Stimulated activated CD4-positive, alpha-beta T cell treated with anti-CD3 and anti-CD28 coated beads, Interleukin-2, amount 100 ng/mL, for 48 hours (primary cell): ENCODE measurements at regions not wholly inside any gene's neighbourhood (a gene's known extent, or its start where the extent isn't known, plus 50 kb on each side); places are given as distances from the start of the nearest gene placed in this dataset.

Experiments
- DNase-seq, 2 donors: peaks; one replicate each; pipeline ENCODE4 v3.0.0-alpha.2; 2020

GRCh38 chr5:119792161-119792799 lies 162.9 kb downstream of the FAM170A start:
- DNase-seq: no peak

- DNase-seq: no peak
These were observed 166.4 kb downstream of the FAM170A start for GRCh38 chr5:119795768-119796167.

GRCh38 chr5:119801570-119801969 lies 172.2 kb downstream of the FAM170A start:
- no peak for DNase-seq

GRCh38 chr5:119808024-119808423 lies 178.7 kb downstream of the FAM170A start:
- DNase-seq: no peak

DNA sequence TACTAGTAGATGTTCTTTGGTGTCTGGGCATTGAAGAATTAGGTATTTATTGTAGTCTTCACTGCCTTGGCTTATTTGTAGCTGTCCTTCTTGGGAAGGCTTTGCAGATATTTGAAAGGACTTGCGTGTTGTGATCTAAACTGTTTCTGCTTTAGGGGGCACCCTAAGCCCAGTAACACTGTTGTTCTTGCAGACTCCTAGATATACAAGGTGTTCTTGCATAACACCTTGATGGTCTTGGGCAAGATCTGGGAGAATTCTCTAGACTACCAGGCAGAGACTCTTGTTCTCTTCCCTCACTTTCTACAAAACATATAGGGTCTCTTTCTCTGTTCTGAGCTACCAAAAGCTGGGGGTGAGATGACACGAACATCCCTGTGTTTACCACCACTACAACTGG lies 179.1 kb downstream of the FAM170A start:
- no peak for DNase-seq

DNA sequence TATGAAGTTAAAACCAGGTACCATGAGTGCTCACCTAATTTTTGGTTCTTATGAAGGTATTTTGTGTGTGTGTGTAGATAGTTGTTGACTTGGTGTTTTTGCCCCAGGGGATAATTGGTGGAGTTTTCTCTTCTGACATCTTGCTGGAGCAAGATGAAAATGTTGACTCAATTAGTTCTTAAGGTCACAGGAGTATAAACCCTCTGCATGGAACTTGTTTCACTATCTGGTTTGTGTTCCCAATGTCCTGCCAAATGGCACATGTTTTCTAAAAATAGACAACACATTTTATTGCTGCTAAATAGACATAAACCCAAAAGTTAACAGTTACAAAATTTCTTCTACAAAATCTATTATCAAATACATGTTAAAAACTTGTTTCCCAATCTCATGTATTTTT lies 180.9 kb downstream of the FAM170A start:
- no peak for DNase-seq

- DNase-seq: no peak
These were observed 182.1 kb downstream of the FAM170A start for GRCh38 chr5:119811458-119811857.

DNA sequence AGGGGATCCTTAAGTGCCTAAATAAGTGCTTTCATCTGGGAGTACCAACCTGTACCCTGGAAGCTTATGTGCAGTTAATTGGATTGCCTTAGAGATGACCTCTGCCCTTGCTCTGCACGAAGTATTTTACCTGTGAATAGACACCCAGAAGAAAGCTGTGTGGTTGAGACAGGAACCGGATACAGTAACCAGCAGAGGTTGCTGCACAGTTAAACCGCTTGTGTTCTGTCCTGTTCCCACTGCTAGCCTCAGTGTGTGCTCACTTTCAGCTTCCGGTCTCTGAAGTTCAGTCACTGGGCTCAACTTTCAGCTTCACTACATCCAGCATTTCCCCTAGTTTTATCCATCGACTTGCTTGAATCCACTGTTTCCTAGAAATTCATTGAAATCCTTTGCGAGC lies 185.3 kb downstream of the FAM170A start:
- DNase-seq: no peak

- no peak for DNase-seq
These were observed 186.7 kb downstream of the FAM170A start for GRCh38 chr5:119816055-119816454.

GRCh38 chr5:119820016-119820415 lies 190.7 kb downstream of the FAM170A start:
- no peak for DNase-seq

- no peak for DNase-seq
These were observed 191.2 kb downstream of the FAM170A start for GRCh38 chr5:119820608-119821007.

GRCh38 chr5:119828541-119828940 lies 199.2 kb downstream of the FAM170A start:
- DNase-seq: no peak

GRCh38 chr5:119829341-119829740 lies 200.0 kb downstream of the FAM170A start:
- DNase-seq: no peak

DNA sequence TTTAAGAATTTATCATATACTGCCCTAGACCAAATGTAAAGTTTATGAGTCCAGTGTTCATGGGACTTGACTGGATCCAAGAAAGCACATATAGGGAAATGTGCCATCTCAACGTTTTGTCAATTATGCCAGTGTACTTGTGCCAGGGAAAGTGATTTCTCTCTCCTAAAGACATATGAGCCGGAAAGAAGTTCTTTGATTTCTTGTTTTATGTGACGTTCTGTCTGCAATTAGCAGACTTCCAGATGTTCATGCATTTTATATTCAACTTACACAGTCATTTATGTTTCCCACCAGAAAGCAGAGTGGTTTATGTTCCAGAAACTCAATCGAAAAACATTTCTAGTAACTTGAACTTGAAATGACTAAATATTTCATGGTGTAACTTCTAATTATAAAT lies 203.8 kb downstream of the FAM170A start:
- DNase-seq: no peak

DNA sequence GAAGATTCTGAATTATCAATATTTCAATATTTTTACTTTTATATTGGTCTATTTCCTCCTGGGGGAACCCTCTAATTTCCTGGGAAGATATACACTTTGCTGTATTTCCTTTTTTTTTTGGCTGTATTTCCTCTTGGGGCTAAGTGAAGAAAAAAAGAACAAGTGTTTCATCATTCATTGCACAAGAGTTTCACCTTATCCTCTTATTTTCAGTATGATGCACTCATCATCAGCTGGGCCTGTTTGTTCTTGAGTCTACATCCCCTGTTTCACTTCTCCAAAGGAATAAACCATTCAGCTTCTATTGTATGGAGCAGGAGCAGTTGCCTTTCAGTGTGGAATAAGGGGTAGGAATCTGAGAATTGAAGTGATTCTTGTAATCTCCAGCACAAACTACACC lies 210.8 kb downstream of the FAM170A start:
- no peak for DNase-seq

DNA sequence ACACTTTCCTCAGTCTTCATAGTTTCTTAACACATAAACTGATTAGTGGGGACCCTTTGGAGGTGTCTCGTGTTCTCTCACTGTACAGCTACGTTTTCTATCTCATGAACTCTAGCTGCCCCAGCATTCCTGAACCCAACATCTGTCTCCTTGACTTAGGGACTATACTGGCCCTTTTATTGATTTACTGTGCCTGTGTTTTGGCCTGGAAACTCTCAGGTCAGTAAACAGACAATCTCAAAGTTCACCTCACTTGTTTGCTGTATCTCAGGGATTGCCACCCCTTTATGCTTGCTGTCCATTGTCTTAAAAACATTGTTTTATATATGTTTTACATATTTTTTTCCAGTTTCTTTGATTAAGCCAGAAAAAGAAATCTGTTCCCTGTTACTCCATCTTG lies 222.8 kb downstream of the FAM170A start:
- DNase-seq: no peak

DNA sequence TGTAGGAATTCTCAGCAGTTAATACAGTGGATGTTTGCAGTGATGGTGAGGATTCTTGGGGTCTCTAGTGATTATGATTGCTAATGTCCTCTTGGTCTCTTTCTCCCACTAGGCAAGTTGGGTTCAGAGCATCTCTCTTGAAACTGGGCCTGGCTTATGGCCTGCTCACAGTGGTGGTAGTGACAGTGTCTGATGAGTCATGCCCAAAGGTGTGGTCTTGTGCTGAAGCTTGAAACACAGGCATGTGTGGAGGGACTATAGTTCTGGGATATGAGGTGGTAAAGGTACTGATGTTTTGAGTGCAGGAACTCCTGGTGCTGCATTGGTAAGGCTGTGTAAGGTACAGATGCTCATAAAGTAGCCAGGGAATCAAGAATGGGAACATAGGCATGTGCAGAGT lies 231.1 kb downstream of the FAM170A start:
- DNase-seq: no peak

DNA sequence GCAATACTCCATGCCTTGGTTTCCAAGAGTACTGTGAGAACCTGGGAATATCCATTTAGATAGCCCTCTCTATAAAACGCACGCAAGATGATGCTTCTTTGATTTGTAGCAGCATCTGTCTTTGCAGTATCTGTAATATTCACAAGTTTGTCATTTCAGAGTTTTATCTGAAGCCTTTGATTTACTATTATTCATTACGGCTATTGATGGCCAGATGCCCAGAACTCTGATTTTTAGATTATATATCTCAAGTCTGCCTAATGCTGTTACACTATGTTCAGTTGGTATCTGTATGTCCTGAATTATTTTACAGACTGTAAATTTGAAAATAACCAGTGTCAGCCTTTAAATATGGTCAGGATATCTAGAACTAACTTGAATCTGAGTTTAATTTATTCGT lies 233.3 kb downstream of the FAM170A start:
- DNase-seq: no peak

- DNase-seq: no peak
These were observed 234.9 kb downstream of the FAM170A start for GRCh38 chr5:119864286-119864685.

DNA sequence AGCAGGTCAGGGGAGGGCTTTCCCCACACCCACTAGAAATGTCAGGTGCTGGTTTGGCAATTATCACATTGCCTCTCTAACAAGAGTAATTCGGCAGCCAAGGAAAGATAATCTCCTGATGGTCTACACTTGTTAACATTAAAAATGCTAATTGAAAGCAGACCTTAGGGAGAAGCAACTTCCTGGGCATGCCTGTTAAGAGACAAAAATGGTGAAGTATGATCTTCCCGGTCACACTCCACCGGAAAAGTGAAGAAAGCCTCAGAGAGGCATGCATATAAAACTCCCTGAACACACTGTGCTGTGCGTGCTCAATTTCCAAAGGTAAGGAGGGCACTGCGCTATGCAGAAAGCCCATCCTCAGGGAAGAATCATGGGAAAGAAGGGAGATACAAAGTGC lies 244.3 kb downstream of the FAM170A start:
- DNase-seq: no peak

- no peak for DNase-seq
These were observed 247.2 kb downstream of the FAM170A start for GRCh38 chr5:119876522-119876921.

DNA sequence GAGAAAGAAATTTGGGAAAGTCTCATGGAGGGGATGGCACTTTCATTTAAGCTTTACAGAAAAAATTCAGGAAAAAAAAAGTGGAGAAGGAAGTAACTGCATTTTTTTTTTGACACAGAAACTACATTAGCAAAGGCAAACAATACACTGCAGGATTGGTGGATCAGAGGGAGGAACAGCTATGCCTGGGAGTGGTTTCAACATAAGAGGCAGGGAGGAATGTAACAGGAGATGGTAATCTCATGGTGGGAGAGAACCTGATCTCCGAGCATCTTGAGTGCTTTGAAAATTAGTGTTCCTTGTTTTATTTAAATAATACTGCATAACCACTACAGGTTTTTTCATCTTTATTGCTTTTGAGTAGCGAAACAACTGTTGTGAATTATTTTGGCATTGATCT lies 249.4 kb downstream of the FAM170A start:
- no peak for DNase-seq

DNA sequence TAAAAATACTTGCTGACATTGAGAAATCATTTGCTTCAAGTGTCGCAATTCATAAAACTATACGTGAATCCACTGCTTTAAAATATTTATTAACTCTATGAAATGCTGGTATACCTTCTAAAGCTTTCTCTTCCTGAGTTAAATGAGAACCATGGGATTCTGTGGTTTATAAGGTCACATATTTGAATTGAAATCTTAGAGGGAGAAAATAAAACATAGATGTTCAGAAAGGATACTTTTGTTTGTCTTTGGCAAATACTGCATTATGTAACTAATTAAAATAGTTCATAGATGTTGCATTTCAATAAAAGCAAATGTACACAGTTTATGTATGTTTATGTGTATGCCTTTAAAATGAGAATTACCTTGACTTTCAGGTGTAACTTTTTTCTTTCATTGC lies 250.1 kb downstream of the FAM170A start:
- no peak for DNase-seq

- DNase-seq: no peak
These were observed 265.7 kb downstream of the FAM170A start for GRCh38 chr5:119895066-119895465.

DNA sequence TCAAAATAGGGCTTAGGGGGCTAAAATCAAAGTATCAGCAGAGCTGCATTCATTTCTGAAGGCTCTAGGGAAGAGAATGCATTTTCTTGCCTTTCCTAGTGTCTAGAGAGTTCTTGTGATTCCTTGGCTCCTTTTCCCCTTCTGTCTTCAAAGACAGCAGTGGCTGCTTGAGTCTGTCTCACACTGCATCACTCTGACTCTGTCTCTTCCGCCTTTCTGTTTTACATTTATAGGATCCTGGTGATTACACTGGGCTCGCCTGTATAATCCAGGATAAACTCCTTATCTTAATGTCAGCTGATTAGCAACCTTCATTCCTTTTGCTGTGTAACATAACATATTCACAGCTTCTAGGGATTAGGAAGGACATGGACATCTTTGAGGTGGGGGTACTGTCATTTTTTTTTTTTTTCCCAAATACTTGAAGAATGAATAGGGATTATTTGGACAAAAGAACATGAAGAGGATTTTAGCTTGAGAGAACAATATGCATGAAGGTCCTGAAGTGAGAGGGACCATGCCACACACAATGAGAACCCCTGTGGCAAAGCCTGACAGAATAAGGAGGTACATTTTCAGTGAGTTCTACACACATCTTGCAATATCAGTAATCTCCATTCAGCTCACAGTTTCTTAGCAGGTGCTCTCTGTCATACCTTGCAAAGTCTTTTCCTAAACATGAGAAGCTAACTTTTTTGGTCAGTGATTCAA lies 267.6 kb downstream of the FAM170A start:
- DNase-seq: no peak
